Panc1 (cell line): ENCODE measurements at regions not wholly inside any gene's neighbourhood (a gene's known extent, or its start where the extent isn't known, plus 50 kb on each side); places are given as distances from the start of the nearest gene placed in this dataset.
A peak's percentile ranks its signal among the peaks of the same experiment; 100 is the strongest.

Experiments
- ATAC-seq: fragments of 200-7000 bp; cut with Tn5 transposase; 2 replicates; pipeline ENCODE4 v1.9.1; 2020; ENCODE audit warnings: mild to moderate bottlenecking, moderate library complexity
- BruUV-seq: library from RNA; stranded (reverse); fragments of 400-500 nt; replicated peaks from 2 replicates; lab custom pipeline; 2021; lab: Mats Ljungman, UMichigan
- CTCF ChIA-PET: fragments of 300-600 bp; sonication (Branson Sonifier 250); formaldehyde crosslinking; loops from one replicate; lab custom pipeline; 2022; ENCODE audit warnings: antibody characterized with exemption; lab: Charles Lee
- POLR2A ChIA-PET: fragments of 300-600 bp; sonication (Branson Sonifier 250); formaldehyde crosslinking; loops from one replicate; lab custom pipeline; 2022; ENCODE audit warnings: antibody characterized with exemption; lab: Charles Lee
- DNase-seq: peaks from one replicate; pipeline ENCODE4 v3.0.0-alpha.2; 2010; ENCODE audit warnings: low read depth, low spot score
- H3K27ac ChIP-seq: 2 replicates; pipeline ENCODE4 v1.5.1; 2011; ENCODE audit warnings: mild to moderate bottlenecking, low read length, inconsistent platforms
- H3K27me3 ChIP-seq: fragments of 200-500 bp; sonication (Bioruptor generic); 2 replicates; pipeline ENCODE4 v1.6.0; 2014; ENCODE audit warnings: low read length, inconsistent platforms; ENCODE audit not compliant: control insufficient read depth, insufficient read depth
- H3K36me3 ChIP-seq: fragments of 200-500 bp; sonication (Bioruptor generic); 2 replicates; pipeline ENCODE4 v1.5.1; 2014; ENCODE audit warnings: inconsistent platforms, mild to moderate bottlenecking, low read length, moderate library complexity; ENCODE audit not compliant: control insufficient read depth, insufficient read depth
- H3K4me1 ChIP-seq: 2 replicates; pipeline ENCODE4 v1.5.1; 2011; ENCODE audit warnings: inconsistent platforms, mild to moderate bottlenecking, low read length, moderate library complexity; ENCODE audit not compliant: control insufficient read depth, insufficient read depth
- H3K4me3 ChIP-seq, 2 experiments: 2 replicates each; pipeline ENCODE4 v1.5.1; 2011 to 2012; ENCODE audit warnings: low read depth in 2 of 2, low read length in 2 of 2, mild to moderate bottlenecking in 2 of 2, inconsistent platforms in 1 of 2, moderate library complexity in 1 of 2
- H3K9me3 ChIP-seq: fragments of 200-500 bp; sonication (Bioruptor generic); 2 replicates; pipeline ENCODE4 v1.5.1; 2014; ENCODE audit warnings: low read depth, mild to moderate bottlenecking, inconsistent platforms, low read length, moderate library complexity; ENCODE audit not compliant: control insufficient read depth, insufficient read depth
- POLR2AphosphoS5 ChIP-seq: IDR thresholded peaks from 2 replicates; pipeline ENCODE4 v1.6.1; 2012; ENCODE audit warnings: mild to moderate bottlenecking, low read depth, low read length, moderate library complexity
- SIN3A ChIP-seq: IDR thresholded peaks from 2 replicates; pipeline ENCODE4 v1.6.1; 2012; ENCODE audit warnings: low read depth, mild to moderate bottlenecking, low read length, moderate library complexity, borderline replicate concordance; ENCODE audit not compliant: insufficient read depth
- TCF7L2 ChIP-seq: IDR thresholded peaks from 2 replicates; pipeline ENCODE4 v1.6.1; 2011; ENCODE audit warnings: mild to moderate bottlenecking, low read depth, low read length, inconsistent platforms
- in situ Hi-C: cut with HindIII; loops from 2 replicates; pipeline ENCODE4 v1.10.0; 2016; ENCODE audit warnings: low sequenced_read_pairs, low pct_unique_long_range_greater_than_20kb
- intact Hi-C: fragments of 100-400 bp; cut with micrococcal nuclease; formaldehyde crosslinking; loops from one replicate; pipeline ENCODE4 v1.10.0; 2022; ENCODE audit not compliant: unreplicated experiment
- TF ChIP-seq, protein P1 (sequence below), 2 experiments: IDR thresholded peaks; 2 replicates each; pipeline ENCODE4 v1.6.1; 2011 to 2012; ENCODE audit warnings: low read depth in 2 of 2, control low read depth in 1 of 2, low read length in 1 of 2, mild to moderate bottlenecking in 1 of 2, moderate library complexity in 1 of 2; ENCODE audit not compliant: insufficient read depth in 1 of 2
- TF ChIP-seq, protein P2 (sequence below): fragments of 450-650 bp; IDR thresholded peaks from 2 replicates; pipeline ENCODE4 v1.5.1; 2017; ENCODE audit warnings: mild to moderate bottlenecking

DNA sequence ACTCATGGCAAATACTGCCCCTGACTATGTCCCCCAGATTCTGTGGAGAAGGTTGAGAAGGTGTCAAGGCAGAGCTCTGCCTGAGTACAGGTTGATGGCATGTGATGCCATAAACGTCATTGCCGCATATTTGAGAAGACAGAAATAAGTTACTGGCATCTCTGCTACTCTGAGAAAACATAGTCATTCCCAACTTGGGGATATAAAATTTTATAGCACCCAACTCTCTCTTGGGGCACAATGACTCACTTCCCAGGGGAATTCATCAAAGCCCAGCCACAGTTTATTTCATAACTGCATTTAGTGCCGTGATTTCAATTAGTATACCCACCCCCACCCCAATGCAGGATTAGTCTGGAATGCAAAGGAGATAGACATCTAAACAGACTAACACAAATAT lies 101.9 kb upstream of the TNR start:
- no peaks in the 10 kb centered on the region for H3K36me3 ChIP-seq
- no TSS peak for BruUV-seq
- DNase-seq (no peak), ATAC-seq (no peak)
- no peaks in the 10 kb centered on the region for H3K9me3 ChIP-seq
- in situ Hi-C loops, result no loop called here
- TF ChIP-seq POLR2AphosphoS5 (no peak), SIN3A (no peak), TCF7L2 (no peak)
- TF ChIP-seq, protein P1, sequence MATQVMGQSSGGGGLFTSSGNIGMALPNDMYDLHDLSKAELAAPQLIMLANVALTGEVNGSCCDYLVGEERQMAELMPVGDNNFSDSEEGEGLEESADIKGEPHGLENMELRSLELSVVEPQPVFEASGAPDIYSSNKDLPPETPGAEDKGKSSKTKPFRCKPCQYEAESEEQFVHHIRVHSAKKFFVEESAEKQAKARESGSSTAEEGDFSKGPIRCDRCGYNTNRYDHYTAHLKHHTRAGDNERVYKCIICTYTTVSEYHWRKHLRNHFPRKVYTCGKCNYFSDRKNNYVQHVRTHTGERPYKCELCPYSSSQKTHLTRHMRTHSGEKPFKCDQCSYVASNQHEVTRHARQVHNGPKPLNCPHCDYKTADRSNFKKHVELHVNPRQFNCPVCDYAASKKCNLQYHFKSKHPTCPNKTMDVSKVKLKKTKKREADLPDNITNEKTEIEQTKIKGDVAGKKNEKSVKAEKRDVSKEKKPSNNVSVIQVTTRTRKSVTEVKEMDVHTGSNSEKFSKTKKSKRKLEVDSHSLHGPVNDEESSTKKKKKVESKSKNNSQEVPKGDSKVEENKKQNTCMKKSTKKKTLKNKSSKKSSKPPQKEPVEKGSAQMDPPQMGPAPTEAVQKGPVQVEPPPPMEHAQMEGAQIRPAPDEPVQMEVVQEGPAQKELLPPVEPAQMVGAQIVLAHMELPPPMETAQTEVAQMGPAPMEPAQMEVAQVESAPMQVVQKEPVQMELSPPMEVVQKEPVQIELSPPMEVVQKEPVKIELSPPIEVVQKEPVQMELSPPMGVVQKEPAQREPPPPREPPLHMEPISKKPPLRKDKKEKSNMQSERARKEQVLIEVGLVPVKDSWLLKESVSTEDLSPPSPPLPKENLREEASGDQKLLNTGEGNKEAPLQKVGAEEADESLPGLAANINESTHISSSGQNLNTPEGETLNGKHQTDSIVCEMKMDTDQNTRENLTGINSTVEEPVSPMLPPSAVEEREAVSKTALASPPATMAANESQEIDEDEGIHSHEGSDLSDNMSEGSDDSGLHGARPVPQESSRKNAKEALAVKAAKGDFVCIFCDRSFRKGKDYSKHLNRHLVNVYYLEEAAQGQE (IDR thresholded peaks at IDR 0.05; ENCODE audit: insufficient read depth in 1 of 2, low read depth in 2 of 2, low read length in 1 of 2), result no peak
- TF ChIP-seq, protein P2, sequence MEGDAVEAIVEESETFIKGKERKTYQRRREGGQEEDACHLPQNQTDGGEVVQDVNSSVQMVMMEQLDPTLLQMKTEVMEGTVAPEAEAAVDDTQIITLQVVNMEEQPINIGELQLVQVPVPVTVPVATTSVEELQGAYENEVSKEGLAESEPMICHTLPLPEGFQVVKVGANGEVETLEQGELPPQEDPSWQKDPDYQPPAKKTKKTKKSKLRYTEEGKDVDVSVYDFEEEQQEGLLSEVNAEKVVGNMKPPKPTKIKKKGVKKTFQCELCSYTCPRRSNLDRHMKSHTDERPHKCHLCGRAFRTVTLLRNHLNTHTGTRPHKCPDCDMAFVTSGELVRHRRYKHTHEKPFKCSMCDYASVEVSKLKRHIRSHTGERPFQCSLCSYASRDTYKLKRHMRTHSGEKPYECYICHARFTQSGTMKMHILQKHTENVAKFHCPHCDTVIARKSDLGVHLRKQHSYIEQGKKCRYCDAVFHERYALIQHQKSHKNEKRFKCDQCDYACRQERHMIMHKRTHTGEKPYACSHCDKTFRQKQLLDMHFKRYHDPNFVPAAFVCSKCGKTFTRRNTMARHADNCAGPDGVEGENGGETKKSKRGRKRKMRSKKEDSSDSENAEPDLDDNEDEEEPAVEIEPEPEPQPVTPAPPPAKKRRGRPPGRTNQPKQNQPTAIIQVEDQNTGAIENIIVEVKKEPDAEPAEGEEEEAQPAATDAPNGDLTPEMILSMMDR, result no peak
- POLR2A ChIA-PET, result no interaction called here
- 0 out of 2 replicates have a peak, but pooled peaks cover 2% of the 10 kb centered on the region for H3K27me3 ChIP-seq
- H3K4me1 ChIP-seq, result no peaks in the 10 kb centered on the region
- no peak overlapping the region for H3K4me3 ChIP-seq
- intact Hi-C loops, result no loop called here
- CTCF ChIA-PET, result no interaction called here
- H3K27ac ChIP-seq, result no peak overlapping the region

DNA sequence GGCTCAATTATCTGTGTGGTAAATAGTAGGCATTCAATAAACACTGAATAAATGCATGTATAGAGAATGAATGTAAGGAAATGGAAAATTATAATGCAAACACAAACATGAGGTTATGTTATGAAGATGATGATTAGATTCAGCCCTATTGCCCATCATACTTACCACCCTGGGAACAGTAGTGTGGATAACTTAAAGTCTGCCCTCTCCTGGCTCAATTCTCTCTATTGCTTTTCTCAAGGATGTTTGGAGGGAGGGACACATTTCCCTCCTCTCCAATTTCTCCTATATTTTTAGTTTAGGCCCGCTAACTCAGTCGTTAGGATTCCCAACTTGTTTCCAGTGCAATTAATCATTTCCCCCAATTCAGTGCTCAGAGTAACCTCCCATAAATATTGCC lies 101.5 kb upstream of the TNR start:
- peaks cover 4% of the 10 kb centered on the region; the same call in 1 of the 2 replicates for H3K27me3 ChIP-seq
- TF ChIP-seq SIN3A, result no peak
- TF ChIP-seq, protein P2, result 0 out of 2 replicates have a peak, but pooled peaks have one; percentile 8
- no peak overlapping the region for H3K27ac ChIP-seq
- DNase-seq (no peak), ATAC-seq (no peak)
- intact Hi-C loops, result no loop called here
- H3K4me3 ChIP-seq, result no peak overlapping the region
- no TSS peak for BruUV-seq
- CTCF ChIA-PET, result no interaction called here
- no peaks in the 10 kb centered on the region for H3K4me1 ChIP-seq
- POLR2A ChIA-PET, result no interaction called here
- in situ Hi-C loops, result no loop called here
- no peaks in the 10 kb centered on the region for H3K36me3 ChIP-seq
- no peaks in the 10 kb centered on the region for H3K9me3 ChIP-seq
